ENCODE measurements at regions not wholly inside any gene's neighbourhood (a gene's known extent, or its start where the extent isn't known, plus 50 kb on each side); places are given as distances from the start of the nearest gene placed in this dataset.
"Not testable (repeated sequence)": the region's sequence is repeated elsewhere in the genome, so short reads cannot be mapped to it uniquely, and the experiment has no call there.

DNA sequence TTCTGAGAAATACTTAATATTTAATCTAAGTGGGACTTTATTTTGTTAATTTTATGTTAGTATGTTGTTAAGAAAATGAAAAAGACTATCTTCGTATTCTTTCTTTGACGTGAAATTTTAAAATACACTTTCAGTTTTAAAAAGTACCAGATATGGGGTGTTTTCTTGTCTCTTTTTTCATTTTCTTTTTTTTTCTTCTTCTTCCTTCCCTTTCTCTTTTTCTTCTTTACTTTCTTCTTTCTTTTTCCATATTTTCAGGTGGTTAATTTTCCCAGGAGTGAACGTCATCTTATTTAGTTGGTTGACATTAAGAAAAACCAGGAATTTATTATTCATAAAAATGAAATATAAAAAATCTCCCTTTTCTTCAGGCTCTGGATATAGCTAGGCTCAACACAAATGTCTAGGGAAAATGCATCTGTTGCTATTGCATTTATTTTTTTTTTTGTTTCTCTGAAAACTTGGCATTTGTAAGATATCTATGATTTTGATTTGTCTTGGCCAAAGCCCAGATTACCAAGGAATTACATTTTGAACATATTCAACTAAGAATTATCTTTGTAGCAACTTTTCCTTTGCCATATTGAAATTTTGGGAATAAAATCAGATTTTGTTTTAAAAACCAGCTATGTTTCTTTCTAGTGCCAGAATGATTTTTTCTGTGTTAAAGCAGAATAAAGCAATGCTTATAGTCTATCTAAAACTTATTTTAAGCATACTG lies 241.3 kb upstream of the FOXP2 start:
- H3K9me3 ChIP-seq: no peaks in the 10 kb centered on the region
- no peaks in the 10 kb centered on the region for H3K36me3 ChIP-seq
- DNase-seq: no peak
- no peaks in the 10 kb centered on the region for H3K27me3 ChIP-seq
- H3K4me3 ChIP-seq: no peak overlapping the region
- TF ChIP-seq POLR2A (IDR thresholded peaks at IDR 0.05): no peak
- TF ChIP-seq, protein P1, sequence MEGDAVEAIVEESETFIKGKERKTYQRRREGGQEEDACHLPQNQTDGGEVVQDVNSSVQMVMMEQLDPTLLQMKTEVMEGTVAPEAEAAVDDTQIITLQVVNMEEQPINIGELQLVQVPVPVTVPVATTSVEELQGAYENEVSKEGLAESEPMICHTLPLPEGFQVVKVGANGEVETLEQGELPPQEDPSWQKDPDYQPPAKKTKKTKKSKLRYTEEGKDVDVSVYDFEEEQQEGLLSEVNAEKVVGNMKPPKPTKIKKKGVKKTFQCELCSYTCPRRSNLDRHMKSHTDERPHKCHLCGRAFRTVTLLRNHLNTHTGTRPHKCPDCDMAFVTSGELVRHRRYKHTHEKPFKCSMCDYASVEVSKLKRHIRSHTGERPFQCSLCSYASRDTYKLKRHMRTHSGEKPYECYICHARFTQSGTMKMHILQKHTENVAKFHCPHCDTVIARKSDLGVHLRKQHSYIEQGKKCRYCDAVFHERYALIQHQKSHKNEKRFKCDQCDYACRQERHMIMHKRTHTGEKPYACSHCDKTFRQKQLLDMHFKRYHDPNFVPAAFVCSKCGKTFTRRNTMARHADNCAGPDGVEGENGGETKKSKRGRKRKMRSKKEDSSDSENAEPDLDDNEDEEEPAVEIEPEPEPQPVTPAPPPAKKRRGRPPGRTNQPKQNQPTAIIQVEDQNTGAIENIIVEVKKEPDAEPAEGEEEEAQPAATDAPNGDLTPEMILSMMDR (IDR thresholded peaks at IDR 0.05): no peak
- no peak overlapping the region for H3K27ac ChIP-seq
- no peaks in the 10 kb centered on the region for H3K4me1 ChIP-seq

DNA sequence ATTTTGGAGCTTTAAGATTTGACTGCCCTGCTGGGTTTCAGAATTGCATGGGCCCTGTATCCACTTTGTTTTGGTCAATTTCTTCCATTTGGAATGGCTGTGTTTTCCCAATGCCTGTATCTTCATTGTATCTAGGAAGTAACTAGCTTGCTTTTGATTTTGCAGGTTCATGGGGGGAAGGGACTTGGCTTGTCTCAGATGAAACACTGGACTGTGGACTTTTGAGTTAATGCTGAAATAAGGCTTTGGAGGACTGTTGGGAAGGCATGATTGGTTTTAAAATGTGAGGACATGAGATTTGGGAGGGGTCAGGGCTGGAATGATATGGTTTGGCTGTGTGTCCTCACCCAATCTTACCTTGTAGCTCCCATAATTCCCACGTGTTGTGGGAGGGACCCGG lies 245.2 kb upstream of the FOXP2 start:
- not testable (repeated sequence) for H3K27ac ChIP-seq

DNA sequence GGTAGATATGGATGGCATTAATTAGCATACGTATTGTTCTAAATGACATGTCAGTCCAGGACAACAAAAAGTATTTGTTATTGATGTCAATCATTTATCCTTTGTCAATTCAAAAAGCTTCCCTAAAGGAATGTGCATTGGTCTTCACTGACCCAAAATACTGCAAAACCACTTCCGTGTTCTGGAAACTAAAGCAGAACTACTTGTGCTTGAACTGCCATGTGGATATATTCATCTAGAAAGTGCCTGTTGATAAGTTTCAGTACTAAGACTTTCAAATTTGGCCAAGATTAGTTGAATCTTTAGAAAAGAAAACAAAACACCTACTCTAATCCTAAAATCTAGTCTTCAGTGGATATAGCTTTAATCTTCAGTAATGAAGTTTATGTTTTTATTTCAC lies 242.1 kb upstream of the PPP1R3A start:
- no peak for DNase-seq
- TF ChIP-seq, protein P1 (IDR thresholded peaks at IDR 0.05): no peak
- TF ChIP-seq POLR2A (IDR thresholded peaks at IDR 0.05): no peak

More for the DNA sequence above, 245.2 kb upstream of the FOXP2 start:
- not testable (repeated sequence) for H3K4me3 ChIP-seq, DNase-seq, H3K9me3 ChIP-seq, H3K4me1 ChIP-seq, H3K36me3 ChIP-seq, H3K27me3 ChIP-seq

DNA sequence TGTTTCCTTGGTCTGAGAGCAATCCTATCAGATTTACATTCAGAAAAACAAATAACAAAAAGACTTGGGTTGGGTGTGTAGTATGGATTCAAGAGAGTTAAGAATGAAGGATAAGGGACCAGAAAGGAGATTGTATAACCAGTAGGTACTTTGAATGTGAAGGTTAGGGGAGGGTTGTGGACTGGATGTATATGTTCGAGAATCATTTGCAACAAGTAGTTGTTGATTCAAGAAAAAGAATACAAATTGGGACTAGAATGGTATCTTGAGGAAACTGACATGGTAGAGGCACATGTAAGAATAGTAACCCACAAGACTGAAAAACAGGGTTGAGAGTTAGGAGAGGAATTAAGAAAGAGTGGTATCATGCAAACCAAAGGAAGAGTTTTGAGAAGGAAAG lies 240.0 kb upstream of the PPP1R3A start:
- no peaks in the 10 kb centered on the region for H3K9me3 ChIP-seq
- no peak overlapping the region for H3K27ac ChIP-seq
- DNase-seq: no peak
- H3K27me3 ChIP-seq: no peaks in the 10 kb centered on the region
- TF ChIP-seq, protein P1 (IDR thresholded peaks at IDR 0.05): no peak
- no peak for TF ChIP-seq POLR2A (IDR thresholded peaks at IDR 0.05)
- no peak overlapping the region for H3K4me3 ChIP-seq
- H3K4me1 ChIP-seq: no peaks in the 10 kb centered on the region
- H3K36me3 ChIP-seq: no peaks in the 10 kb centered on the region

More for the DNA sequence above, 242.1 kb upstream of the PPP1R3A start:
- no peak overlapping the region for H3K4me3 ChIP-seq
- no peaks in the 10 kb centered on the region for H3K27me3 ChIP-seq
- no peaks in the 10 kb centered on the region for H3K4me1 ChIP-seq
- no peaks in the 10 kb centered on the region for H3K9me3 ChIP-seq
- H3K27ac ChIP-seq: no peak overlapping the region
- H3K36me3 ChIP-seq: no peaks in the 10 kb centered on the region

DNA sequence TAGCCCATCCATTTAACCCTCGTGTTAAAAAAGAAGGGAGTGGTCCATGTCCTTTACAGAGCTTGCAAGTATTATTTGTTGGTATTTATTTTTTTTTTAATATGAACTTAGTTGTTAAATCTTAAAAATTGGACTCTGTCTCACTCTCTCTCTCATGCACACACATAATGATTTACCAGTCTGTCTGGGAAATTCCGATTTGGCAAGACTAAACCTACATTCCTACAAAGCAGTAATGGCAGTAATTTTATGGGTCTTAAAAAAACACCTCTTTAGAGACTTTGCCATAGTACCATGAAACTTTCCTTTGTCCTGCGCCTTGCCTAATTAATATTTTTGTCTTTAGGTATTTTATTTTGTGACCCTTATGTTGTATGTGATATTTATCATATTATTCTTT lies 239.5 kb upstream of the PPP1R3A start:
- Histone ChIP-seq H3K36me3 (no peaks in the 10 kb centered on the region), H3K4me3 (no peak overlapping the region), H3K4me1 (no peaks in the 10 kb centered on the region), H3K27ac (no peak overlapping the region), H3K9me3 (no peaks in the 10 kb centered on the region), H3K27me3 (no peaks in the 10 kb centered on the region)
- TF ChIP-seq POLR2A (IDR thresholded peaks at IDR 0.05): no peak
- TF ChIP-seq, protein P1 (IDR thresholded peaks at IDR 0.05): no peak
- no peak for DNase-seq

DNA sequence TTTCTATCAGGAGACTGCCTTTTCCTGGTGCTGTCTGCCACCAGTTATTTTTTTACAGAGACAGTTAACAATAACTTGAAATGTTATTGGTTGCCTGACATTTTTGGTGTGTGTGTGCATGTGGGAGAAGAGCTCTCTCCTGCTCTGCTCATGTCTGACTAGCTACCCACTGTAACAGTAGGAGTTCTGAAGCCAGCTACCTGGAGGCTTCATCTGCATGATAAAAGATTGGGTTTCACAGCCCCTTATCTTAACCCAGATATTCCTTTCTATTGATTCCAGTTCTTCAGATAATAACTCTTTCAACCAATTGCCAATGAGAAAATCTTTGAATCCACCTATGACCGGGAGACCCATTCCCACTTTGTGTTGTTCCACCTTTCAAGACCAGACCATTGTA lies 237.4 kb upstream of the PPP1R3A start:
- TF ChIP-seq, protein P1 (IDR thresholded peaks at IDR 0.05): no peak
- TF ChIP-seq POLR2A (IDR thresholded peaks at IDR 0.05): no peak
- H3K9me3 ChIP-seq: no peaks in the 10 kb centered on the region
- H3K4me1 ChIP-seq: no peaks in the 10 kb centered on the region
- DNase-seq: no peak
- no peaks in the 10 kb centered on the region for H3K36me3 ChIP-seq
- no peak overlapping the region for H3K4me3 ChIP-seq
- no peak overlapping the region for H3K27ac ChIP-seq
- H3K27me3 ChIP-seq: no peaks in the 10 kb centered on the region
